IMR-90 (cell line): ENCODE measurements at regions not wholly inside any gene's neighbourhood (a gene's known extent, or its start where the extent isn't known, plus 50 kb on each side); places are given as distances from the start of the nearest gene placed in this dataset.

Experiments used
- ATAC-seq: fragments of 200-7000 bp; cut with Tn5 transposase; 2 replicates; pipeline ENCODE4 v1.9.1; 2020; ENCODE audit warnings: low read depth, mild to moderate bottlenecking, moderate library complexity
- BruUV-seq: library from RNA; stranded (reverse); fragments of 400-500 nt; replicated peaks from 2 replicates; lab custom pipeline; 2021; lab: Mats Ljungman, UMichigan
- CTCF ChIA-PET: fragments of 300-600 bp; formaldehyde crosslinking; extraction: SDS; loops from one replicate; lab custom pipeline; 2021; ENCODE audit warnings: antibody characterized with exemption; lab: Yijun Ruan, JAX
- POLR2A ChIA-PET: fragments of 300-600 bp; sonication (Branson Sonifier 250); formaldehyde crosslinking; loops from one replicate; lab custom pipeline; 2022; ENCODE audit warnings: antibody characterized with exemption; ENCODE audit not compliant: unreplicated experiment; lab: Charles Lee
- DNase-seq: peaks from one replicate; pipeline ENCODE4 v3.0.0; 2013
- H2AFZ ChIP-seq: replicated peaks from 2 replicates; pipeline ENCODE3; 2013; ENCODE audit warnings: low read length, mild to moderate bottlenecking; ENCODE audit not compliant: poor library complexity
- H2AK5ac ChIP-seq: 2 replicates; pipeline ENCODE4 v1.6.1; 2013; ENCODE audit warnings: low read depth, low read length, inconsistent platforms
- H2AK9ac ChIP-seq: replicated peaks from 2 replicates; pipeline ENCODE3; 2013; ENCODE audit warnings: mild to moderate bottlenecking, low read depth, low read length, moderate library complexity; ENCODE audit not compliant: poor library complexity
- H2BK120ac ChIP-seq: 2 replicates; pipeline ENCODE4 v1.6.1; 2013; ENCODE audit warnings: low read depth, low read length, inconsistent platforms
- H2BK15ac ChIP-seq: 3 replicates; pipeline ENCODE4 v1.6.1; 2013; ENCODE audit warnings: low read depth, low read length, inconsistent platforms
- H2BK20ac ChIP-seq: 2 replicates; pipeline ENCODE4 v1.6.1; 2013; ENCODE audit warnings: low read depth, mild to moderate bottlenecking, inconsistent platforms, low read length, moderate library complexity
- H2BK5ac ChIP-seq: 2 replicates; pipeline ENCODE4 v1.6.1; 2013; ENCODE audit warnings: mild to moderate bottlenecking, low read depth, low read length, inconsistent platforms; ENCODE audit not compliant: poor library complexity, severe bottlenecking
- H3K14ac ChIP-seq: replicated peaks from 2 replicates; pipeline ENCODE4 v1.6.1; 2013; ENCODE audit warnings: low read depth, low read length, inconsistent platforms
- H3K18ac ChIP-seq: 2 replicates; pipeline ENCODE4 v1.6.1; 2013; ENCODE audit warnings: low read depth, low read length, control low read depth
- H3K23ac ChIP-seq: 2 replicates; pipeline ENCODE4 v1.6.1; 2013; ENCODE audit warnings: low read depth, low read length, inconsistent platforms
- H3K27ac ChIP-seq: 2 replicates; pipeline ENCODE4 v1.5.1; 2013; ENCODE audit warnings: mild to moderate bottlenecking, control low read depth, low read length; ENCODE audit not compliant: insufficient read depth
- H3K27me3 ChIP-seq: 2 replicates; pipeline ENCODE4 v1.6.1; 2013; ENCODE audit warnings: low read length; ENCODE audit not compliant: control insufficient read depth, insufficient read depth
- H3K36me3 ChIP-seq: 2 replicates; pipeline ENCODE4 v1.6.1; 2013; ENCODE audit warnings: low read length, mixed read lengths; ENCODE audit not compliant: control insufficient read depth, insufficient read depth
- H3K4ac ChIP-seq: 2 replicates; pipeline ENCODE4 v1.6.1; 2013; ENCODE audit warnings: low read depth, low read length, inconsistent platforms
- H3K4me1 ChIP-seq: 2 replicates; pipeline ENCODE4 v1.6.1; 2013; ENCODE audit warnings: low read length, mixed read lengths; ENCODE audit not compliant: control insufficient read depth, insufficient read depth
- H3K4me2 ChIP-seq: 2 replicates; pipeline ENCODE4 v1.6.1; 2013; ENCODE audit warnings: low read depth, mild to moderate bottlenecking, control low read depth, low read length, moderate library complexity
- H3K4me3 ChIP-seq: 2 replicates; pipeline ENCODE4 v1.5.1; 2013; ENCODE audit warnings: low read depth, mild to moderate bottlenecking, control low read depth, low read length, moderate library complexity; ENCODE audit not compliant: insufficient read depth
- H3K56ac ChIP-seq: 2 replicates; pipeline ENCODE4 v1.6.1; 2013; ENCODE audit warnings: low read length, inconsistent platforms; ENCODE audit not compliant: insufficient read depth; ENCODE audit errors: extremely low read depth
- H3K79me1 ChIP-seq, 2 experiments: 2 replicates each; pipeline ENCODE4 v1.6.1; 2013; ENCODE audit warnings: low read length in 2 of 2, inconsistent platforms in 1 of 2, low read depth in 1 of 2
- H3K9ac ChIP-seq: 2 replicates; pipeline ENCODE4 v1.6.1; 2013; ENCODE audit warnings: low read depth, low read length, control low read depth
- H3K9me1 ChIP-seq: 2 replicates; pipeline ENCODE4 v1.6.1; 2013; ENCODE audit warnings: low read length, inconsistent platforms; ENCODE audit not compliant: insufficient read depth
- H3K9me3 ChIP-seq: 2 replicates; pipeline ENCODE4 v1.6.1; 2013; ENCODE audit warnings: low read length; ENCODE audit not compliant: control insufficient read depth, insufficient read depth
- H4K20me1 ChIP-seq: 2 replicates; pipeline ENCODE4 v1.6.1; 2013; ENCODE audit warnings: low read length, inconsistent platforms; ENCODE audit not compliant: insufficient read depth
- H4K5ac ChIP-seq: 2 replicates; pipeline ENCODE4 v1.6.1; 2013; ENCODE audit warnings: mild to moderate bottlenecking, low read depth, low read length, control low read depth
- H4K8ac ChIP-seq, 2 experiments: 2 replicates each; pipeline ENCODE4 v1.6.1; 2013; ENCODE audit warnings: low read depth in 2 of 2, low read length in 2 of 2, control low read depth in 1 of 2, inconsistent platforms in 1 of 2
- H4K91ac ChIP-seq: 2 replicates; pipeline ENCODE4 v1.6.1; 2013; ENCODE audit warnings: low read depth, low read length, inconsistent platforms; ENCODE audit not compliant: insufficient read depth
- CEBPB ChIP-seq: IDR thresholded peaks from 2 replicates; pipeline ENCODE4 v1.6.1; 2012; ENCODE audit warnings: low read depth, low read length, improper control_type of control experiment
- CHD1 ChIP-seq: IDR thresholded peaks from 2 replicates; pipeline ENCODE4 v1.6.1; 2012; ENCODE audit warnings: low read depth, low read length, improper control_type of control experiment
- FOS ChIP-seq: fragments of 150-350 bp; IDR thresholded peaks from 2 replicates; pipeline ENCODE4 v1.6.1; 2016; ENCODE audit warnings: low read depth, low read length
- MAFK ChIP-seq: IDR thresholded peaks from 2 replicates; pipeline ENCODE4 v1.6.1; 2012; ENCODE audit warnings: low read depth, low read length, improper control_type of control experiment
- MAZ ChIP-seq: IDR thresholded peaks from 2 replicates; pipeline ENCODE4 v1.6.1; 2012; ENCODE audit warnings: low read depth, mild to moderate bottlenecking, low read length, improper control_type of control experiment, moderate library complexity, borderline replicate concordance
- MXI1 ChIP-seq: IDR thresholded peaks from 2 replicates; pipeline ENCODE4 v1.6.1; 2012; ENCODE audit warnings: low read depth, mild to moderate bottlenecking, low read length, moderate library complexity, borderline replicate concordance
- RAD21 ChIP-seq: IDR thresholded peaks from 2 replicates; pipeline ENCODE4 v1.6.1; 2012; ENCODE audit warnings: low read length, improper control_type of control experiment
- SMC3 ChIP-seq: fragments of 150-350 bp; IDR thresholded peaks from 2 replicates; pipeline ENCODE4 v1.6.1; 2016; ENCODE audit warnings: low read depth, mild to moderate bottlenecking, antibody characterized with exemption, low read length, moderate library complexity
- WGBS, 2 experiments: methylation state at CpG; one replicate each; pipeline versions ENCODE4 v1.1.5 to v1.1.7; 2013; ENCODE audit warnings: missing lambda C conversion rate in 2 of 2; ENCODE audit not compliant: insufficient read length in 1 of 2; ENCODE audit errors: extremely low coverage in 2 of 2; 5-methylcytosine and 5-hydroxymethylcytosine counted together
- dilution Hi-C: fragments of 300-500 bp; cut with HindIII; formaldehyde crosslinking; loops from one replicate; pipeline ENCODE4 v1.14.3; 2018; ENCODE audit warnings: low sequenced_read_pairs; ENCODE audit not compliant: unreplicated experiment
- in situ Hi-C: fragments of 300-500 bp; cut with MboI; formaldehyde crosslinking; loops from 3 replicates; pipeline ENCODE4 v1.14.3; 2019; ENCODE audit warnings: low sequenced_read_pairs, inconsistent platforms, mixed read lengths
- intact Hi-C: fragments of 100-400 bp; cut with micrococcal nuclease; formaldehyde crosslinking; loops from 2 replicates; pipeline ENCODE4 v1.10.0; 2022
- TF ChIP-seq, protein P1 (sequence below): fragments of 150-350 bp; IDR thresholded peaks from 2 replicates; pipeline ENCODE4 v1.6.1; 2016; ENCODE audit warnings: low read depth, mild to moderate bottlenecking, low read length, moderate library complexity, borderline replicate concordance
- TF ChIP-seq, protein P2 (sequence below): fragments of 150-350 bp; IDR thresholded peaks from 2 replicates; pipeline ENCODE4 v1.6.1; 2017; ENCODE audit warnings: mild to moderate bottlenecking, antibody characterized with exemption, low read length, low read depth
- TF ChIP-seq, protein P3 (sequence below): conservative IDR thresholded peaks from 2 replicates; pipeline ENCODE4 v1.5.1; 2012; ENCODE audit warnings: mild to moderate bottlenecking, low read depth, low read length, improper control_type of control experiment

DNA sequence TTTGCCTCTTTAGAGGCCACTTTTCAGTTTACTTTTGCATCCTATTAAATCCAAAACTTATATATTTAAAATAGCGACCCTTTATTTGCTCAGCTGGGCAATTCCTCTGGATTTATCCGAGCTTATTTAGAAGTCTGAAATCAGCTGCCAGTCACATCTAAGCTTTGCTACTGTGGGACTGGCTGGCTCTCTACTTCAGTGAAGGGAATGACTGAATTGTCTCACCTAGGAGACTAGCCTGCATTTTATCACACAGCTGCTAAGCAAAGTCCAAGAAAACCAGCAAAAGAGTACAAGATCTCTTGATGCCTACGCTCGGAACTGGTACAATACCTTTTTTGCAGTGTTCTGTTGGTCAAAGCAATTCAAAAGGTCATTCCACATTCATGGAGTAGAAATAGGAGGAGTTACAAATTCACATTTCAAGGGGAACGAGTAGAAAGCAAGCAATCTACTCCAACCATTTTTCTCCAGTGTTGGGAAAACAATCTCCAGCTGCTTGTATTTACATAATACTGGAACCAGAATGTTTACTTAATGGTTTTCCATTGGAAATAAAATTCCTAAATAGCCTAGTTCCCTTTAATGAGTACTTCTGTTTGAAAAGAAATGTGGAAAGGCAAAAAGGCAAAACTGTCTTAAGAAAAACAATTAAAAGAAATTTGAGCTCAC, 160.2 kb downstream of the MAGEB5 start:
- Histone ChIP-seq H3K14ac (no peak overlapping the region), H3K56ac (no peak overlapping the region), H3K36me3 (no peaks in the 10 kb centered on the region), H3K27ac (no peak overlapping the region), H3K79me1 (no peaks in the 10 kb centered on the region), H4K8ac (no peak overlapping the region), H3K9me3 (no peaks in the 10 kb centered on the region), H2BK5ac (no peak overlapping the region), H4K91ac (no peak overlapping the region), H3K4me3 (no peak overlapping the region), H2BK15ac (no peak overlapping the region), H2AFZ (no peak overlapping the region), H3K9ac (no peak overlapping the region), H2AK5ac (no peak overlapping the region), H3K18ac (no peak overlapping the region), H4K20me1 (no peaks in the 10 kb centered on the region), H4K5ac (no peak overlapping the region), H2BK120ac (no peak overlapping the region), H3K27me3 (no peaks in the 10 kb centered on the region), H3K4me1 (no peaks in the 10 kb centered on the region), H3K9me1 (no peaks in the 10 kb centered on the region), H3K4ac (no peak overlapping the region), H2AK9ac (no peak overlapping the region), H2BK20ac (no peak overlapping the region), H3K23ac (no peak overlapping the region), H3K4me2 (no peak overlapping the region)
- WGBS, 2 experiments, result no CpG with 5 or more reads among the region's 5 CpGs
- dilution Hi-C loops, result no loop called here
- ChIA-PET CTCF (no interaction called here), POLR2A (no interaction called here)
- in situ Hi-C loops, result no loop called here
- TF ChIP-seq FOS, result no peak
- TF ChIP-seq MAFK, result no peak
- no peak for TF ChIP-seq RAD21
- TF ChIP-seq CHD1, result no peak
- TF ChIP-seq, protein P1, sequence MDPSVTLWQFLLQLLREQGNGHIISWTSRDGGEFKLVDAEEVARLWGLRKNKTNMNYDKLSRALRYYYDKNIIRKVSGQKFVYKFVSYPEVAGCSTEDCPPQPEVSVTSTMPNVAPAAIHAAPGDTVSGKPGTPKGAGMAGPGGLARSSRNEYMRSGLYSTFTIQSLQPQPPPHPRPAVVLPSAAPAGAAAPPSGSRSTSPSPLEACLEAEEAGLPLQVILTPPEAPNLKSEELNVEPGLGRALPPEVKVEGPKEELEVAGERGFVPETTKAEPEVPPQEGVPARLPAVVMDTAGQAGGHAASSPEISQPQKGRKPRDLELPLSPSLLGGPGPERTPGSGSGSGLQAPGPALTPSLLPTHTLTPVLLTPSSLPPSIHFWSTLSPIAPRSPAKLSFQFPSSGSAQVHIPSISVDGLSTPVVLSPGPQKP, result no peak
- no peak for TF ChIP-seq CEBPB
- TF ChIP-seq, protein P2, sequence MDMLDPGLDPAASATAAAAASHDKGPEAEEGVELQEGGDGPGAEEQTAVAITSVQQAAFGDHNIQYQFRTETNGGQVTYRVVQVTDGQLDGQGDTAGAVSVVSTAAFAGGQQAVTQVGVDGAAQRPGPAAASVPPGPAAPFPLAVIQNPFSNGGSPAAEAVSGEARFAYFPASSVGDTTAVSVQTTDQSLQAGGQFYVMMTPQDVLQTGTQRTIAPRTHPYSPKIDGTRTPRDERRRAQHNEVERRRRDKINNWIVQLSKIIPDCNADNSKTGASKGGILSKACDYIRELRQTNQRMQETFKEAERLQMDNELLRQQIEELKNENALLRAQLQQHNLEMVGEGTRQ, result no peak
- no peak for TF ChIP-seq MXI1
- TF ChIP-seq MAZ, result no peak
- TF ChIP-seq, protein P3, sequence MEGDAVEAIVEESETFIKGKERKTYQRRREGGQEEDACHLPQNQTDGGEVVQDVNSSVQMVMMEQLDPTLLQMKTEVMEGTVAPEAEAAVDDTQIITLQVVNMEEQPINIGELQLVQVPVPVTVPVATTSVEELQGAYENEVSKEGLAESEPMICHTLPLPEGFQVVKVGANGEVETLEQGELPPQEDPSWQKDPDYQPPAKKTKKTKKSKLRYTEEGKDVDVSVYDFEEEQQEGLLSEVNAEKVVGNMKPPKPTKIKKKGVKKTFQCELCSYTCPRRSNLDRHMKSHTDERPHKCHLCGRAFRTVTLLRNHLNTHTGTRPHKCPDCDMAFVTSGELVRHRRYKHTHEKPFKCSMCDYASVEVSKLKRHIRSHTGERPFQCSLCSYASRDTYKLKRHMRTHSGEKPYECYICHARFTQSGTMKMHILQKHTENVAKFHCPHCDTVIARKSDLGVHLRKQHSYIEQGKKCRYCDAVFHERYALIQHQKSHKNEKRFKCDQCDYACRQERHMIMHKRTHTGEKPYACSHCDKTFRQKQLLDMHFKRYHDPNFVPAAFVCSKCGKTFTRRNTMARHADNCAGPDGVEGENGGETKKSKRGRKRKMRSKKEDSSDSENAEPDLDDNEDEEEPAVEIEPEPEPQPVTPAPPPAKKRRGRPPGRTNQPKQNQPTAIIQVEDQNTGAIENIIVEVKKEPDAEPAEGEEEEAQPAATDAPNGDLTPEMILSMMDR, result no peak
- no peak for TF ChIP-seq SMC3
- intact Hi-C loops, result no loop called here
- ATAC-seq (no peak), DNase-seq (no peak)
- BruUV-seq, result no TSS peak
